BE2C (cell line): ENCODE measurements at regions not wholly inside any gene's neighbourhood (a gene's known extent, or its start where the extent isn't known, plus 50 kb on each side); places are given as distances from the start of the nearest gene placed in this dataset.
"Not testable (repeated sequence)": the region's sequence is repeated elsewhere in the genome, so short reads cannot be mapped to it uniquely, and the experiment has no call there.

Source experiments
- DNase-seq: peaks from one replicate; pipeline ENCODE4 v3.0.0-alpha.2; 2020
- H3K27me3 ChIP-seq: fragments of 250-450 bp; sonication (Bioruptor Pico); 2 replicates; pipeline ENCODE4 v1.5.1; 2020; ENCODE audit warnings: mild to moderate bottlenecking
- H3K36me3 ChIP-seq: fragments of 250-450 bp; sonication (Bioruptor Pico); 2 replicates; pipeline ENCODE4 v1.5.1; 2020; ENCODE audit warnings: mild to moderate bottlenecking
- H3K4me1 ChIP-seq: fragments of 250-450 bp; sonication (Bioruptor Pico); 2 replicates; pipeline ENCODE4 v1.5.1; 2020
- H3K4me3 ChIP-seq: 2 replicates; pipeline ENCODE4 v1.5.1; 2011; ENCODE audit warnings: low read depth, low read length
- H3K9me3 ChIP-seq: fragments of 250-450 bp; sonication (Bioruptor Pico); 2 replicates; pipeline ENCODE4 v1.5.1; 2020
- CTCF ChIP-seq: IDR thresholded peaks from 2 replicates; pipeline ENCODE4 v1.5.1; 2012; ENCODE audit warnings: mild to moderate bottlenecking, low read depth, low read length

GRCh38 chr2:142521492-142521891, 356.0 kb upstream of the KYNU start:
- DNase-seq: no peak
- no peaks in the 10 kb centered on the region for H3K9me3 ChIP-seq
- no peaks in the 10 kb centered on the region for H3K27me3 ChIP-seq
- no peak for TF ChIP-seq CTCF
- H3K36me3 ChIP-seq: no peaks in the 10 kb centered on the region
- no peaks in the 10 kb centered on the region for H3K4me1 ChIP-seq
- H3K4me3 ChIP-seq: no peak overlapping the region

GRCh38 chr2:142515493-142515892, 362.0 kb upstream of the KYNU start:
- H3K27me3 ChIP-seq: no peaks in the 10 kb centered on the region
- no peaks in the 10 kb centered on the region for H3K4me1 ChIP-seq
- no peak for TF ChIP-seq CTCF
- no peaks in the 10 kb centered on the region for H3K9me3 ChIP-seq
- no peaks in the 10 kb centered on the region for H3K36me3 ChIP-seq
- DNase-seq: no peak
- no peak overlapping the region for H3K4me3 ChIP-seq

GRCh38 chr2:142509401-142509800, 368.1 kb upstream of the KYNU start:
- no peak for TF ChIP-seq CTCF
- H3K36me3 ChIP-seq: no peaks in the 10 kb centered on the region
- no peak overlapping the region for H3K4me3 ChIP-seq
- no peak for DNase-seq
- no peaks in the 10 kb centered on the region for H3K4me1 ChIP-seq
- no peaks in the 10 kb centered on the region for H3K27me3 ChIP-seq
- H3K9me3 ChIP-seq: no peaks in the 10 kb centered on the region

- no peak for TF ChIP-seq CTCF
These were observed 372.7 kb upstream of the KYNU start for GRCh38 chr2:142504754-142505153.

GRCh38 chr2:142502402-142502801, 371.6 kb upstream of the LRP1B start:
- H3K4me3 ChIP-seq: no peak overlapping the region
- no peak for DNase-seq

More at GRCh38 chr2:142504754-142505153, 372.7 kb upstream of the KYNU start:
- no peak overlapping the region for H3K4me3 ChIP-seq
- H3K4me1 ChIP-seq: no peaks in the 10 kb centered on the region
- H3K27me3 ChIP-seq: no peaks in the 10 kb centered on the region
- no peaks in the 10 kb centered on the region for H3K9me3 ChIP-seq
- H3K36me3 ChIP-seq: no peaks in the 10 kb centered on the region
- no peak for DNase-seq

GRCh38 chr2:142495141-142495540, 364.3 kb upstream of the LRP1B start:
- Histone ChIP-seq H3K4me3 (no peak overlapping the region), H3K4me1 (no peaks in the 10 kb centered on the region), H3K27me3 (no peaks in the 10 kb centered on the region), H3K36me3 (no peaks in the 10 kb centered on the region), H3K9me3 (no peaks in the 10 kb centered on the region)
- DNase-seq: no peak
- no peak for TF ChIP-seq CTCF

More at GRCh38 chr2:142502402-142502801, 371.6 kb upstream of the LRP1B start:
- Histone ChIP-seq H3K27me3 (no peaks in the 10 kb centered on the region), H3K4me1 (no peaks in the 10 kb centered on the region), H3K36me3 (no peaks in the 10 kb centered on the region), H3K9me3 (no peaks in the 10 kb centered on the region)
- TF ChIP-seq CTCF: no peak

GRCh38 chr2:142489631-142490030, 358.8 kb upstream of the LRP1B start:
- H3K4me1 ChIP-seq, H3K27me3 ChIP-seq, H3K9me3 ChIP-seq, H3K4me3 ChIP-seq, DNase-seq, H3K36me3 ChIP-seq: not testable (repeated sequence)
